NCI-H187 (cell line): ENCODE measurements at regions not wholly inside any gene's neighbourhood (a gene's known extent, or its start where the extent isn't known, plus 50 kb on each side); places are given as distances from the start of the nearest gene placed in this dataset.
"Not testable (repeated sequence)": the region's sequence is repeated elsewhere in the genome, so short reads cannot be mapped to it uniquely, and the experiment has no call there.

Experiments used
- DNase-seq, 2 experiments: peaks; one replicate each; lab custom pipeline; 2025; lab: John Stamatoyannopoulos, UW

DNA sequence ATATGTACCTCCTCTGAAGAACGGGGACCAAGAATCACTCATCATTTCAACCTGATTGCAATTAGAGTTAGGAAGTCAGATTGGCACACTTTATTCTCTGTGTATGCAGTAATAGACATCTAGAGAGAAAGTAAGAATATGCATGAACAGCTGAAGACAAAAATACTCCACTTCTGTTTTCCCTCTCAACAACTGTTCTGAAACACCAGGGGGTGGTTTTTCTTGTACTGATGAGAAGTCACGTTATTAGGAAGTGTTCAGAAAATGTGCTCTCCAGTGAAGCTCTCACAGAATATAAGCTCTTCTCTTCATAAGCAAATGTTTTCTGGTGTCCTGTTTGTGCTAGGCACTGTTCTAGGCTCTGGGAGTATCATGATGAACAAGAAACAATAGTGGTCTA lies 531.7 kb upstream of the C9orf72 start:
- no peak for DNase-seq

DNA sequence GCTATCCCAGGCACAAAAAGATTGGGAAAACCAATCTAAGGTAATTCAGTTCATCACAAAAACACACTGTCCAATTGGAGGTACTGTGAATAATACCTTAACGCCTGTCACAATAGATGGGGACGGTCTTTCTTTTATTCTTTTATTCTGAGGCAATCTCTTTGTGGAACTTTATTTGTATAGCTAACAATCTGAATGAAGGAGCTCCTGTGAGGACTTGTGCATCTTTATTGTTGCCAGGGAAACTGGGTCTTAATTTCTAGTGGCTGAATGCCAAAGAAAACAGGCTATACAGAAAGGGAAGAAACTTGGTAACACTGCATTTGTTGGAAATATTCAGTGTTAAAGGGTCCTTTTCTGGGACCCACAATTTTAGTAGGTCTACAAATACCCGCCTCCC lies 546.9 kb upstream of the C9orf72 start:
- DNase-seq: no peak

DNA sequence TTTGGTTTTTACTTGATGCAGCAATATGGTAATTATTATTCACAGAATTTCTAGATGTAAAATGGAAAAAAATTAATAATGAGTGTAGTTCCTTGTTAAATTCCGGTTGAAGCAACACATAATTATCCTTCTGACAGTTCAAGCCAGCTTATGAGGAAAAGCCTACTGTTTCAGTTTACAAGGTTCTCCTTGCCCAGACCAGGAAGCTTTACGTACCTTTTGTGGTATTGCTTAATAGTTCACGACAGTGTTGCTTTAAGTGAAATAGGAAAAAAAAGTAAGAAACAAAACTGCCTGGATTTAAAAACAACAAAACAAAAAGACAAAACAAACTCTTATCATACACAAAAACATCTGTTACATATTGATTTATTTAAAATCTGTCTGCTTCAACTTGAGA lies 547.3 kb upstream of the C9orf72 start:
- no peak for DNase-seq

DNA sequence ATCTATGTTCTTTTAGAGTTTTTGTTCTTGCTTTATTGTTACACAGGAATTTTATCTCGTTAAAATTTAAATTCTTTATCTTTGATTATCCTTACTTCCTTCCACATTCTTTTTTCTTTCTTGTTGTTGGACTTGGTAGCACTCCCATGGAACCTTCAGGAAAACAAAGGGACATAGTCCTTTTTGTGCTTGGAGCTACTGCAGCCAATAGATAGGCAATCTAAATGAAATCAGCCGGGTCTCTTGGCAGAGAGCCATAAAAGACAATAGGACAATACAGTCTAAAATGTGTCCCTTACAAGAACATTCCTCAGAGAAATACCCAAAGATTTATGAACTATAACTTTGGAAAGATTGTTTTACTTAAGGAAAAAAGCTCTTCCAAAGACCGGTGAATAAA lies 548.1 kb upstream of the C9orf72 start:
- DNase-seq: no peak

DNA sequence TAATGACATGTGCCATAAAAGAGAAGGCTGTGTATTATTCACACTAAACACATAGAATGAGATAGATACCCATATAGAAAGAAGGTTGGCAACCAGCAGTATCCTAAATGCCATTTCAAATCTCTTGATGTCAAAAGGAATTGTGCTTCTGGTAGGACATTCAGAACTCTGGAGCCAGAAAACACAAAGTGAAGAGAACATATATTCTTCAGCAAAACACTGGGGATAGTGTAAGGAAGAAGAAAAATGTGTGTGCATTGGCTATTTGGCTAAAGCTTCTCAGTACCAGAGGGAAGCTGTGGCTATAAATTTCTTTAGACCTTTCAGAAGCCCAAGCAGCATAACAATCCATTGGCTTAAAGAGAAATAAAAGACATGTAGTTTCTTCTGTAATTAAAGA lies 551.6 kb upstream of the C9orf72 start:
- no peak for DNase-seq

DNA sequence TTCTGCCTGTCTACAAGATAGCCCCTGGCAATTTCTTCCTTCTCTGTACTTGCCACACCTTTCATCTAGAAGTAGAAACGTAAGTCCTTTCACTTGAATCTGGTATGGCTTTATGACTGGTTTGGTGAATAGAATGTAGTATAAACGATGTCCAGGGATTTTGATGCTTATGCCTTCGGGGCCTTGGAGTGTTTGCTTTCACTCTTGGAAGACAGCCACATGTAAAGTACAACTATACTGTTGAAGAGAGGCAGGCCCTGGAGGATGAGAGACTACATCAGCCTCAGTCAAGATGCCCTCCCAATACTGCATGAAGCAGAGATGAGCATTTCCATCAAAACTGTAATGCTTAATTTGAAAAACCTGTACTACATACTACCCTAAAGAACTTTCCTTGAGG lies 553.8 kb upstream of the C9orf72 start:
- peak in 1 of 2 experiments; percentile 23 for DNase-seq

DNA sequence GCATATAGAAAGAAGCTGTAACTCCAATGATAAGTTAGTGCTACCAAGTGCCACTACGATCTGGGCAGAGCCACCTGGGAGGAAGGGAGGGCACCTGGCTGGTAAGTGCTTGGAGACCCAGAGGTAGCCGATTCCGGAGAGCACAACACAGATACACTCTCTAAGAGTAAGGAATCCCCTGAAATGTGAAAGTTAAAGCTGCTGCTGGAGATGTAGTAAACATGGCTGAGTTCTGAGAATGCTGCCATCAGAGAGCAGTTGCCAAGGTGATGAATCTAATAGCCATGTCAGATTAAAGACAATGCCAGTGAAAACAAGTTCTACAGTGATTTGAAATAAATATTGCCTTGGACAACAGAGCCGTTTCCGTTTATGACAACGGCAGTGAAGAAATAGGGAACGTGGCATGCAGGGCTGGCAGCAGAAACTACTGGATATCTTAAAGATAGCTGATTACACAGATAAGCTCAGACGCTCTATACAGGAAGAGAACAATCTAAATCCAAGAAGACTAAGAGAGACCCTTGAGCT lies 561.2 kb upstream of the C9orf72 start:
- no peak for DNase-seq

DNA sequence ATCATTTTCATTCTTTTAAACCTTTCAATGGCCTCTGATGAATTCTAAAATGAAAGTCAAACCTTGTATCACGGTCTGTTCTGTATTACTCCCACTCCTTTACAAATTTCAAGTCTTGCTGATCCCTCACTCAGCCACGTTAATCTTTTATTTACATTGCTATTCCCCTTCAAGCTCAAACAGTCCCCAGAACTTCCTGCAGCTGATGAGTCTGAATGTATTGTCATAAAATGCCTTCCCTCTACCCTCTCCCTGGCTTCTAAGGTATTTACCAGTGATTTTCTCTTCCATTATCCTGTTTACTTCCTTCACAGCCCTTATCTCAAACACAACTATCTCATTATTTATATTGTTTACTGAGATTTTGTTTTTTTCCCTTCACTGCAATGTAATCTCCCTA lies 562.3 kb upstream of the C9orf72 start:
- no peak for DNase-seq

DNA sequence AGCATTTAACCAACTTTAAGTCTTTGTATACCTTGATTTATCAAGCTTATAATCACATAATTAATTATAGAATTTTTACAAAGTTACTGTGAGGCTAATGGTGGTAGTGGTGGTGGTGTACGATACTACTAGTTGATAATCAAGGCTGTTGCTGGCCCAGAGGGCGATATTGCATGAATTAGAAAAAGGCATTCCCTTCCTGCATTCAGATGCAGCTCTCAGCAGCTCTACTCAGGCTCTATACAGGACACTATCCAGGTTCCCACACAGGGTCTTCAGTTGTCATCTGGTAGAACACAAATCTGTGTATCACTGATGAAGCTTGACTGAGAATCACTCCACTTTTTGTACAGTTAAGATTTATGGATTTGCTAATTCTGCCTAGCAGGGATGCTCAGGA lies 562.8 kb upstream of the C9orf72 start:
- no peak for DNase-seq

DNA sequence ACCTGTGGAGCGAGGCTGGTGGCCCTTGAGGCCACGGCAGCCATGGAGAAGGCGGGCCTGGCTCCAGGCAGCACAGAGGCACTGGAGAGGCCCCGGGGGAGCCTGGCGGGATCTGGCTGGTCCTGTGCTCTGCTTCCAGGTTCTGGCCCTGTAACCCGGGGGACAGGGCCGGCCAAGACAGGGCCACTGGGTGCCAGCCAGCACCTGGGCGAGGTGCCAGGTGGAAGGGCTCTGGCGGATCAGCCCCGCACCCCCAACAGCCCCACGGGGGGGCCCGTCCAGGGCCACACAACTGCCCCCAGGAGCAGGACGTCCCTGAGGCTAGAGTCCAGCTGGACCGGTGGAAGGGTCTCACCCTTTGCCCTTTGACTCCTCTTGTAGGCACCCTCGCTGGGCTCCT lies 574.1 kb upstream of the C9orf72 start:
- DNase-seq: not testable (repeated sequence)

DNA sequence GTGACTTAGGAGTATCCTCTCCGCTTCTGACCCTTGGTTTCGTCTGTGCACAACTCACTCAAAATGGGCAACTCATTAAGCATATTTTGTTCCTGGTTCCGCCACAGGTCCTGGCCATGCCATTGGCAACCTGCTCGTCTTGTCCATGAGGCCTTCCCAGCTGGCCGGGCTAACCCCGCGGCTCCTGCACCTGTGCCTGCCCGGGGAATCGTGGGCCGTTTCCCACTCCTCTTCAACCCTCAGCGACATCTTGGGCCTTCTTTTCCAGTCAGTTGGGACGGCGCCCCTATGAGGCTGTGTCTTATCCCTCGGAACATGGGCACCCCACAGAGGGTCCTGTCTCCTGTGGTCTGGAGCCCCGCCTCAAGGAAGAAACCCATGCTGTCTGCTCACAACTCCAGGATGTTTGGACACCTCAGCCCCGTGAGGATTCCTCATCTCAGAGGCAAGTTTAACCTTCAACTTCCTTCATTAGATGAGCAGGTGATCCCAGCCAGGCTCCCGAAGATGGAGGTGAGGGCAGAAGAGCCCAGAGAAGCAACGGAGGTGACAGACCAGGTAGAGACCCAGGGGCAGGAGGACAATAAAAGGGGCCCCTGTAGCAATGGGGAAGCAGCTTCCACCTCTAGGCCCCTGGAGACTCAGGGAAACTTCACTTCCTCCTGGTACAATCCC lies 574.8 kb upstream of the C9orf72 start:
- DNase-seq: not testable (repeated sequence)

DNA sequence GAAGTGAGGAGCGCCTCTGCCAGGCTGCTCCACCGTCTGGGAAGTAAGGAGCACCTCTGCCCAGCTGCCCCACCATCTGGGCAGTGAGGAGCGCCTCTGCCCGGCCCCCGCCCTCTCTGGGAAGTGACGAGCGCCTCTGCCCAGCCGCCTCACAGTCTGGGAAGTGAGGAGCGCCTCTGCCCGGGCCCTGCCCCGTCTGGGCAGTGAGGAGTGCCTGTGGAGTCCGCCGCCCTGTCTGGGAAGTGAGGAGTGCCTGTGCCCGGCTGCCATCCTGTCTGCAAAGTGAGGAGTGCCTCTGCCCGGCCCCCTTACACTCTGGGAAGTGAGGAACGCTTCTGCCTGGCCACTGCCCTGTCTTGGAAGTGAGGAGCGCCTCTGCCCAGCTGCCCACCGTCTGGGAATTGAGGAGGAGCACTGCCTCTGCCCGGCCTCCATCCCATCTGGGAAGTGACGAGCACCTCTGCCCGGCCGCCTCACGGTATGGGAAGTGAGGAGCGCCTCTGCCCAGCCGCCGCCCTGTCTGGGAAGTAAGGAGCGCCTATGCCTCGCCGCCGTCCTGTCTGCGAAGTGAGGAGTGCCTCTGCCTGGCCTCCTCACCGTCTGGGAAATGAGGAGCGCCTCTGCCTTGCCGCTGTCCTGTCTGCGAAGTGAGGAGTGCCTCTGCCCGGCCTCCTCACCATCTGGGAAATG lies 576.2 kb upstream of the C9orf72 start:
- not testable (repeated sequence) for DNase-seq

DNA sequence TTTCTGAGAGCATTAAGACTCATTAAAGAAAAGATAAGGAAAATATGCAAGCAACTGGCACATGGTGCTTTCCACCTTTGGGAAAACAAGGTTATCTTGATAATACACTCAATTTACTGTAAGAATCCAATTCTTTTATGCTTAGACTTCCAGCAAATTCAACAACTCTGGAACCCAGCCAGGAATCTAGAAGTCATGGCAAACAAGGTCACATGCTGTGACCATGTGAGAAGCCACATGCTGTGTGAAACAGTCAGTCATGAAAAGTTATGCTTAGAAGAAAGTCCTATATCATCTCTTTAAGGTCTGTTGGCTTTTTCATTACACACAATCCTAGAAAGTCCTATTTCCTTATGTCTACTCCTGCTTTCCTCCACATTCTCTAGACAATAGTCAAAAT lies 581.8 kb upstream of the C9orf72 start:
- DNase-seq: no peak

DNA sequence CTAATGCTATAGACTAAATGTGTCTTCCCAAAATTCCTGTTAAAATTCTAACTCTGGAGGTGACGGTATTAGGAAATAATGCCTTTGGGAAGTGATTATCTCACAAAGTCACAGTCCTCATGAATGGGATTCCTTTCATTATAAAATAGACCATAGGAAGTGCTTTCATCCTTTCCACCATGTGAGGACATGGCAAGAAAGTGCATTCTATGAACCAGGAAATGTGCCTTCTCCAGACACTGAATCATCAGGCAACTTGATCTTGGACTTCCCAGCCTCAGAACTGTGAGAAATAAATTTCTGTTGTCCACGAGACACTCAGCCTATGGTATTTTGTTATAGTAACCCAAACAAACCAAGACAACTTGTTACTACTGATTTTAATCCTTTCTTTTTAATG lies 582.4 kb upstream of the C9orf72 start:
- DNase-seq: no peak

DNA sequence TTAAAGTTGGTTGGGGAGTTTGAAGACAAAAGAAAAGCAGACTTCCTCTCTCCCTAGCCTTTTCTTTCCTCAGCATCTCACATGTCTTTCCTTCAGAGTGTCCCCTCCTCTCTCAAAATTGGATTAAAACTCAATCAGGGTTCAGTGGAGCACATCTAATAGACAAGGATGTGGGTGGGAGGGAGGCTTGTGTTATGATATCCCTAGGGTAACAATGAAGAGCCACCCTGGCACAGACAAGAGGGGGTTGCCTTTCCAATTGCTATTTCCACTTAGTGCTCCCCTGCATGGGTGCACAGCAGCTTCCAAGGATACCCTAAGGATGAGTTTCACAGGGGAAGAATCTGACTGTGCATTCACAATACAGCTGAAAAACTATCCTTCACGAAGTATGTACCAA lies 585.2 kb upstream of the C9orf72 start:
- no peak for DNase-seq

DNA sequence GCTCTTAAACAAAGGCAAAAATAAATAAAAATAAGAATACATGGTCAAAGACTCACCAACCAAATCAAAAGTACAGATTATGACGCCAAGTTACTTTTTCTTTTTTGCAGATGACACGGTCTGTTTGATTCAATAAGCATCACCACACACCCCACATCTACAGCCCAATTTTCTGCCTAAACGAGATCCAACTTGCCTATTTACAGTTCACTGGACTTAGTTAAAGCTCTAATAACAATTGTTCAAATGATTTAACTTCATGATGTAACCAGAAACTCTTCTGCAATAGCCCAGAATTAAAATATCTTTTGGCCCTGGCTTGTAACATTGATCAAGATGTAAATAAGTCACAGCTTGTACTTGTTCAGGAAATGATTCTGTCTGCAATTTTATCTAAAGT lies 590.3 kb upstream of the C9orf72 start:
- DNase-seq: no peak

DNA sequence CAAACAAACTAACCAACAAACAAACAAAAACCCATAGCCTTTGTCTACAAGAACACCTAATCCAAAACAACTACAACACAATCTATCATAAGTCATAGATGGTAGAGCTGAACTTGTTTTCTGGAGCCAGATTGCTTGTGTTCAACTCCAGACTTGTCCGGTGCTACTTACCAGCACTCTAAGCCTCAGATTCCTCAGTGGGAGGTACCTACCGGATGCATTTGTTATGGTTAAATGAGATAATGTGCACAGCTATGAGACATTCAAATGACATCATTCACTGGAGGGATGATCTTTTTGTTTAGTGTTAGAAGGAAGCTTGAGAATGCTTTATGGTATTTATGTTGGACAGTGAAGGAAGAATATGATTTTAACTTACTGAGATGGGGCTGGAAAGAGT lies 592.9 kb upstream of the C9orf72 start:
- DNase-seq: no peak

DNA sequence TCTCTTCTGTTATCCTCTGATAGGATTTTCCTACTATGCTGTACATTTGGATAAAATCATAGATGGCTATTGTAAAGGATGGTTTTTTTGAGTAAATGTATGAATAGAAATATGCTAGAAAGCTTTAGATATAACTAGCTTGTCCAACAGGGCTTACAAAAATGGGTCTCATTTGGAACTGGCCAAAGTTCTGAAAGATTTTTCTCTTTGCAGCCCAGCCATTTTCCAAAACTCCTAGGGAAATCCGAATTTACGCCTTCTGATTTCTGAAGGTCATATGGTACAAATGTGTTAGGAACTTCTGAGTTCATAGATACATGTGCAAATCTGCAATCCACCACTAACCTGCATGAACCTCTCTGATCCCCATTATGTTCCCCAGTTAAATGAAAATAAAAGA lies 603.9 kb upstream of the C9orf72 start:
- DNase-seq: no peak

DNA sequence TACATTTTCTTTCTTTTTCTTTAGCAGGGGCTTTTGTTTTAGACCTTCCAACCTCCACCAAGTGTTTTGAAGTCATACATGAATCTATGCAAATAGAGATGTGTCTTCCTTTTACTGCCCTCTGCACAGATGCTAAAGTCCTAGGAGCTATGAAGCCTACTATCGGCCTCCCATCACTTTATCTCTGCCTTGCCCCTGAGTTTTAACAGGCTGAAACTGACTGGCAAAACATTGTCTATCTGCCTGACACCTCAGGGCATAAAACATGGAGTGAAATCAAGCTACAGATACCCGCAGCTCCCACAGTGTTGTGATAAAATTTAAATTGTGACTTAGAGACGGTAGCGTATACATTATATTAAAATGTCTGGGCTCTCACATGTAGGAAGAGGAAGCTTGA lies 604.6 kb upstream of the C9orf72 start:
- no peak for DNase-seq

DNA sequence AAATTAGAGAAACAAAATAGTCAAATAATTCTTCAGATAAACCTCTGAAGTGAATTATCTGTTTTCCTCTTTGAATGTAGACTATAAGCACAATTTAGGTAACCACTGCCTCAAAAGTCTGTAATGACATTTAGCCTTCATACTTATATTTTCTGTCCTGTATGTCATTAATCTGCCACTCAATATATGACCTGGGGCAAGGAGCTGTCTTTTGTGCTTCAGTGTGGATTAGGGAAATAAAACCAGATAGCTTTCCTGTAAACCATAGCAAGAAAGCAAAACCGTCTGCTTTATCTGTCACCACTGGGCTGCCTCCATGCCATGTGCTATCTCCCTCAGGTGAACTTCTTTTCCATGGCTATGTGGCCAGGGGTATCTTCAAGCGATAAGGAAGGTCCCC lies 606.6 kb upstream of the C9orf72 start:
- no peak for DNase-seq

DNA sequence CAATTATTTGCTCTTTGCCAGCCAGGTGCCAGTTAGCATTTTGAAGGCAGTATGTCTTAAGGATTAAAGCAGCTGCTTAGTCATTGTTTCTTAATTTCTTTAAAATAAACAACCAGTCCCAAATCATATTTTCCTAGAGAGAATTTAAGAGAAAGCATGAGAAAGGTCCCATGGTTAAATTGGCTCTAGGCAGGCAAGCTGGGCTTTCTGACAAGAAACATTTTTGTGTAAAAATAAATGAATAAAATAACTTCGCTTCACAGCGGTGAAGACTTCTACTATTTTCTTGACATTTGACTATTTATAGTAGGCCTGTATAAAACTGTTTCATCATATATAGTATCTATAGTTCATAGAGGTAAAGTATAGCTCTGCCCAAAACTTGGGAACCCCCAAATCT lies 617.7 kb upstream of the C9orf72 start:
- no peak for DNase-seq

DNA sequence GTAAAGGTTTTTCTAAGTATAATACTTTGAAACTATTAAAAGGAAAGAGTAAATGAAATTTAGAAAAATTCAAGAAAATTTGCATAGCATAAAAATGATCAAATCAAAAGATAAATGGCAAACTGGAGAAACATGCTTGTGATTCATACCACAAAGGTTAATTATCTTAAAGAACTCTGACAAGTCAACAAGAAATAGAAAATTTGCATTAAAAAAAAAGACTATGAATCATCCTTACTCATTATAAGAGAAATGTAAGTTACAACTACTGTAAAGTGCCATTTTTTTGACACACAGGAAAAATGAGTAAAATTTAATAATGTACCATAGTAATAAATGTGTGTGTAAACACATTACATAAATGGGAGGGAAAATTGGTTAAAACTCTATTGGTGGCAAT lies 624.4 kb upstream of the C9orf72 start:
- DNase-seq: no peak

DNA sequence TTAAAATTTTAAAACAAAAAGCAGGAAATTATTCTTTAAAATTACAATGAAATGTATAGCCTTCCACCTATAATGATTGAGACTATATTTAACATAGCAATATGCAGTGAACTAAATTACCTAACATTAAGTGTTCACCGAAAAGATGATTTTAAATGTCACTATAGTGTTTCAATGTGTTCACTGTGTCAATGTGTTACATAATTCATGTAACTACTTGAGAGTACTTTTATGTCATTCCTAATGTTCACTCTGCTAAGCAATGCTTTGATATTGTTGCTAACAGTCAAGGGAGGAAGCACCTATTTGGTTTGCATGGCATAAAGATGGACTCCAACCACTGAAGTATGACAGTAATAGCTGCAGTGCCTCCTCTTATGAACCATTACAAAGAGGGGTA lies 629.8 kb upstream of the C9orf72 start:
- DNase-seq: no peak

DNA sequence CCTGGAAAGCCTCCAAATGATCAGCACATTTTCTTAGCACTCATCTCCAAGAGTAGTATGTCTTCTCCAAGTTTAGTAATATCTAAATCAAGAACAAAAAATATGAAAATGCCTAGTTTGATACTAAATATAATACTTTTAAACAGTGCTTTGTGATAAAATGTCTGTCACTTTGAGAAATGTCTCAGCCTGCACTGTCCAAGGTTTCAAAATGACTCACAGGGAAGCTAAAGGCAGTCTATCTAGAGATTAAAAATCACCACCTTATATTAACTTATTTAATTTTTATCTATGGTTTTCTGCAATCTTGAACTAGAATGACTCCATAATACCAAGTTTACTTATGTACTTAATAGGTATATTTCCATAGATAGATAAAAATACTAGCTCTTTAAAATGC lies 633.0 kb upstream of the C9orf72 start:
- no peak for DNase-seq
